ENCODE measurements at regions not wholly inside any gene's neighbourhood (a gene's known extent, or its start where the extent isn't known, plus 50 kb on each side); places are given as distances from the start of the nearest gene placed in this dataset.

DNA sequence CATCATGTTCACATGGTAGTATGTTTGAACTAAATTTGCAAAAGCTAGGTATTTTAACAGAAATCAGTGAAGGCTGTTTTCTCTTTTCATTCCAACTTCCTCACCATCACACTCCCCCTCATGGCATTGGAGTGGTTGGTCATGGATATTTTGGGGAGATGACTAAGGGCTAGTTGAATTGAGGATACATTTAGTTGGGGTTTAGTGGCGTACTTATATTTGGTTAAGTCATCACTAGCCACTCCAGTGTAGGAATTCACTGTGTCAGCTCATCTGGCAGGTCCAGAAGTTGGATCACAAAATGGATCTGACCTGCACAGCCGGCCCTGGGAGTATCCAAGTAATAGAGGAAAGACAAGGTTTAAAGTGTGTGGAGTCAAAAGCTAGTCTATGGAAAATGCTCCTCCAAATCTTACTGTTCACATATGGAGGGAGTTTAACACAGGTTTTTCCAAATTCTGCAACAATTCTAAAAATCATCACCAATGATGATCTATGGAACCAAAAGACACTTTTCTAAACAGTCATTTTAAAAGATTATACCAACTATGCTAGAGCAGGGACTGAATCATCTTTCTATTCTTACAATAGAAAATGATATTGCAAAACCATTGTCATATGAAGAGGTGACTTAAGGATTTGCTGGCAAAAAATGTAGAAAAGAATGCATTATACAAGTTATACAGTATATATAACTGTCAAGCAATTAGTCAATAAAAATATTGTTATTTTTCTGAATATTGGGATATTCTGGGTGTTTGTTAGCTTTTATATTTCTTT is 247.8 kb upstream of the PEX5L start:
- Histone ChIP-seq H3K36me3 (ENCODE audit: control insufficient read depth, insufficient read depth, low read length) (no peaks in the 10 kb centered on the region), H3K4me3 (ENCODE audit: low read depth, low read length) (no peak overlapping the region), H3K27me3 (ENCODE audit: control insufficient read depth, insufficient read depth, low read length) (no peaks in the 10 kb centered on the region)
- TF ChIP-seq, protein P1, sequence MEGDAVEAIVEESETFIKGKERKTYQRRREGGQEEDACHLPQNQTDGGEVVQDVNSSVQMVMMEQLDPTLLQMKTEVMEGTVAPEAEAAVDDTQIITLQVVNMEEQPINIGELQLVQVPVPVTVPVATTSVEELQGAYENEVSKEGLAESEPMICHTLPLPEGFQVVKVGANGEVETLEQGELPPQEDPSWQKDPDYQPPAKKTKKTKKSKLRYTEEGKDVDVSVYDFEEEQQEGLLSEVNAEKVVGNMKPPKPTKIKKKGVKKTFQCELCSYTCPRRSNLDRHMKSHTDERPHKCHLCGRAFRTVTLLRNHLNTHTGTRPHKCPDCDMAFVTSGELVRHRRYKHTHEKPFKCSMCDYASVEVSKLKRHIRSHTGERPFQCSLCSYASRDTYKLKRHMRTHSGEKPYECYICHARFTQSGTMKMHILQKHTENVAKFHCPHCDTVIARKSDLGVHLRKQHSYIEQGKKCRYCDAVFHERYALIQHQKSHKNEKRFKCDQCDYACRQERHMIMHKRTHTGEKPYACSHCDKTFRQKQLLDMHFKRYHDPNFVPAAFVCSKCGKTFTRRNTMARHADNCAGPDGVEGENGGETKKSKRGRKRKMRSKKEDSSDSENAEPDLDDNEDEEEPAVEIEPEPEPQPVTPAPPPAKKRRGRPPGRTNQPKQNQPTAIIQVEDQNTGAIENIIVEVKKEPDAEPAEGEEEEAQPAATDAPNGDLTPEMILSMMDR (IDR thresholded peaks at IDR 0.05; ENCODE audit: insufficient read depth, low read length, poor library complexity, severe bottlenecking) = no peak
- no peak for DNase-seq (ENCODE audit: low read depth)

DNA sequence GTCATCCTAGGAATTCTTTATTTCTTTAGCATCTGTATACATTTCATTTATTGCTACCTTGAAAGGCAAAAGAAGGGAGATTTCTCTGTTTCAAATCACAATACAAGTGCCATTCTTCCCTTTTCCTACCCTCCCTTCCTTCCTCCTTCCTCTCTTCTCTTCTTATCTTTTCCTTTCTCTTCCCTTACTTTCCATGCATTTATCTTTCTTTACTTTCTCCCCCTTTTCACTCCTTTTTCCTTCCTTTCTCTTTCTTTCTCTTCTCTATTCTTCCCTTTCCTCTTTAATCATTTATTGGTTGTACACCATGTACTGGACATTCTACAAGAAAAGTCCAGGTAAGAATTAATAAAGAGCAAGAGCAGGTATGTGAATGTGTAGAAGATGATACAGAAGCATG is 251.0 kb upstream of the PEX5L start:
- no peak for DNase-seq (ENCODE audit: low read depth)
- TF ChIP-seq, protein P1 (IDR thresholded peaks at IDR 0.05; ENCODE audit: insufficient read depth, low read length, poor library complexity, severe bottlenecking) = no peak
- H3K36me3 ChIP-seq (ENCODE audit: control insufficient read depth, insufficient read depth, low read length) = no peaks in the 10 kb centered on the region
- no peak overlapping the region for H3K4me3 ChIP-seq (ENCODE audit: low read depth, low read length)
- no peaks in the 10 kb centered on the region for H3K27me3 ChIP-seq (ENCODE audit: control insufficient read depth, insufficient read depth, low read length)

DNA sequence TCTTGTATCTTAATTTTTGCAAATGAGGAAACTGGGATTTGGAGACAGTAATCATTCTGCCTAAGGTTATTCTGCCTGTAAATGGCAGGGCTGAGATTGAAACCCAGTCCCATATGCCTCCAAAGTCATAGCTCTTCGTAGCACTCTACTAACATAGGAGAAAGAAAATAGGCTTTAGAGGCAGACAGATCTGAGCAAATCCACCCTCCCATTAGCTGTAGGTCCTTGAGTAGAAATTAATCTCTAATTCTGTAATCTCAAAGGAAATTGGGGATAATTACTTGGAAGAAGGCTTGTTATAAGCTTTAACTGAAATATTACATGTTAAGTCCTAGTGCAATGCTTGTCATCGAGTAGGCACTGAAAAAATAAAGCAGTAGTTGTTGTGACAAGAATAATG is 252.1 kb upstream of the PEX5L start:
- no peak for DNase-seq (ENCODE audit: low read depth)
- no peaks in the 10 kb centered on the region for H3K27me3 ChIP-seq (ENCODE audit: control insufficient read depth, insufficient read depth, low read length)
- TF ChIP-seq, protein P1 (IDR thresholded peaks at IDR 0.05; ENCODE audit: insufficient read depth, low read length, poor library complexity, severe bottlenecking) = no peak
- H3K36me3 ChIP-seq (ENCODE audit: control insufficient read depth, insufficient read depth, low read length) = no peaks in the 10 kb centered on the region
- H3K4me3 ChIP-seq (ENCODE audit: low read depth, low read length) = no peak overlapping the region

DNA sequence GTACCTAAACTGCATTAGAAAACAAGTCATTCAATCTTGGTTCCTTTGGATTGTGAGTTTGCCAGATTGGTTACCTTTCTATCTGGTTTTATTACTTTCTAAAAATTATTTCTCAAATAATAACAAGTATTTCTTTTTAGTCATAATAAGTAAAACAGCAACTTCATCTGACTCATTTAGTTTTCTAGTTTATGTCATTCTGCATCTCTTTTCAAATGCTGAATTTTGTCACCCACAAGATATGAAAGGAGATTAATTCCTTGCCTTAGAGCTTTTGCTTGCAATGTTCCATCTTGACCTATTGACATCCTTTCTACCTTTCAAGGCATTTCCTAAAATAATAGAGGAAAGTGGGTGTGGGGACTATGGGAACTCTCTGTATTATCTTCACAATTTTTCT is 253.6 kb upstream of the PEX5L start:
- H3K4me3 ChIP-seq (ENCODE audit: low read depth, low read length) = no peak overlapping the region
- no peak for DNase-seq (ENCODE audit: low read depth)
- H3K36me3 ChIP-seq (ENCODE audit: control insufficient read depth, insufficient read depth, low read length) = no peaks in the 10 kb centered on the region
- no peaks in the 10 kb centered on the region for H3K27me3 ChIP-seq (ENCODE audit: control insufficient read depth, insufficient read depth, low read length)
- TF ChIP-seq, protein P1 (IDR thresholded peaks at IDR 0.05; ENCODE audit: insufficient read depth, low read length, poor library complexity, severe bottlenecking) = no peak

DNA sequence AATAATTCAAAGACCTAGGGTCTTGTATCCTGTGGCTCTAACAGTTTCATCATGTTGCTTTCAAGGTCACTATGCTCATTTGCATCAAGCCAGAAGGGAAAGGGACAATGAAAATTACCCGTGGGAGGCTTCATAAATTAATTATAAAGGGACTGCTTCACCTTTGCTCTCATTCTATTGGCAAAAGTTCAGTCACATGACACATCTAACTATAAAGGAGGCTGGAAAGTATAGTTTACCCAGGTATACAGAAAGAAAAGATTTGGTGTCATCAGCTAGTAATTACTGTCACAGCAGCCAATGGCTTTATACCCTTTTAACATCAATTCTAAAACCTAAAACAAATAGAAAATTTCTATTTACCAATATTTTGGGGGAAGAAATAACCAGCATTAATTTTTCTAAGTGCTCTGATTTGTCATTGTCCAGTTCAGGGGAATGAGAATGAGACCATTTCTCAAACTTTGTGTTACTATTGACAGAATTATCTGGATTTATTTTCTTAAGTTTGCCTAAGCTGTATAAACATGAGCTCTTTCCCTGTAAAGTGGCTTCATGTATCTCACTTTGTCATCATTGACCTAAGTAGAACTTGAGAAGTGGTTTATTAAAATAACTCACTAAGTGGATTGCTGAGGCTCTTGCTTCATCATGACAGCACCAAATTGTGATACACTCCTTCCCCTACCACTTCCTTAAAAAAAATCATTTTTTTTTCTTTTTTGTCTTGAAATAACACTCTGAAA is 257.7 kb upstream of the PEX5L start:
- TF ChIP-seq, protein P1 (IDR thresholded peaks at IDR 0.05; ENCODE audit: insufficient read depth, low read length, poor library complexity, severe bottlenecking) = no peak
- Histone ChIP-seq H3K36me3 (ENCODE audit: control insufficient read depth, insufficient read depth, low read length) (no peaks in the 10 kb centered on the region), H3K4me3 (ENCODE audit: low read depth, low read length) (no peak overlapping the region), H3K27me3 (ENCODE audit: control insufficient read depth, insufficient read depth, low read length) (no peaks in the 10 kb centered on the region)
- DNase-seq (ENCODE audit: low read depth) = no peak

Measured in kidney epithelial cell (primary cell).